Smooth muscle cell (in vitro differentiated cells): ENCODE measurements at regions not wholly inside any gene's neighbourhood (a gene's known extent, or its start where the extent isn't known, plus 50 kb on each side); places are given as distances from the start of the nearest gene placed in this dataset.

Source experiments
- DNase-seq: peaks from one replicate; lab custom pipeline; 2025; ENCODE audit not compliant: unreplicated experiment; lab: John Stamatoyannopoulos, UW
- H2AFZ ChIP-seq: fragments of 200-600 bp; sonication (generic); 2 replicates; pipeline ENCODE4 v1.6.0; 2016; ENCODE audit warnings: antibody characterized with exemption, low read depth, mild to moderate bottlenecking
- H3F3A ChIP-seq: fragments of 200-600 bp; sonication (generic); 2 replicates; pipeline ENCODE4 v1.6.0; 2017; ENCODE audit warnings: antibody characterized with exemption, low read depth
- H3K27ac ChIP-seq: fragments of 200-600 bp; sonication (generic); 2 replicates; pipeline ENCODE4 v1.5.1; 2016; ENCODE audit warnings: low read depth, mild to moderate bottlenecking
- H3K27me3 ChIP-seq: fragments of 200-600 bp; sonication (generic); 2 replicates; pipeline ENCODE4 v1.6.1; 2016; ENCODE audit warnings: low read depth, mild to moderate bottlenecking
- H3K36me3 ChIP-seq: fragments of 200-600 bp; sonication (generic); 2 replicates; pipeline ENCODE4 v1.5.1; 2016; ENCODE audit warnings: low read depth
- H3K4me1 ChIP-seq: fragments of 200-600 bp; sonication (generic); 2 replicates; pipeline ENCODE4 v1.5.1; 2016; ENCODE audit warnings: low read depth
- H3K4me2 ChIP-seq: fragments of 200-600 bp; sonication (generic); 2 replicates; pipeline ENCODE4 v1.6.0; 2016; ENCODE audit warnings: mild to moderate bottlenecking
- H3K4me3 ChIP-seq: fragments of 200-600 bp; sonication (generic); 2 replicates; pipeline ENCODE4 v1.5.1; 2016; ENCODE audit warnings: mild to moderate bottlenecking
- H3K79me2 ChIP-seq: fragments of 200-600 bp; sonication (generic); 2 replicates; pipeline ENCODE4 v1.6.0; 2016; ENCODE audit warnings: low read depth, mild to moderate bottlenecking
- H3K9ac ChIP-seq: fragments of 200-600 bp; sonication (generic); 2 replicates; pipeline ENCODE4 v1.6.0; 2016; ENCODE audit warnings: low read depth
- H3K9me3 ChIP-seq: fragments of 200-600 bp; sonication (generic); replicated peaks from 2 replicates; pipeline ENCODE4 v1.5.1; 2016; ENCODE audit warnings: low read depth
- H4K20me1 ChIP-seq: fragments of 200-600 bp; sonication (generic); 2 replicates; pipeline ENCODE4 v1.6.0; 2016; ENCODE audit warnings: low read depth
- CTCF ChIP-seq: fragments of 200-600 bp; sonication (generic); IDR thresholded peaks from 2 replicates; pipeline ENCODE4 v1.5.1; 2017; ENCODE audit warnings: borderline replicate concordance, mild to moderate bottlenecking, antibody characterized with exemption; ENCODE audit not compliant: insufficient read depth, poor library complexity, severe bottlenecking
- WGBS: methylation state at CpG from one replicate; pipeline ENCODE4 v1.1.7; 2016; ENCODE audit warnings: low lambda C conversion rate; 5-methylcytosine and 5-hydroxymethylcytosine counted together

DNA sequence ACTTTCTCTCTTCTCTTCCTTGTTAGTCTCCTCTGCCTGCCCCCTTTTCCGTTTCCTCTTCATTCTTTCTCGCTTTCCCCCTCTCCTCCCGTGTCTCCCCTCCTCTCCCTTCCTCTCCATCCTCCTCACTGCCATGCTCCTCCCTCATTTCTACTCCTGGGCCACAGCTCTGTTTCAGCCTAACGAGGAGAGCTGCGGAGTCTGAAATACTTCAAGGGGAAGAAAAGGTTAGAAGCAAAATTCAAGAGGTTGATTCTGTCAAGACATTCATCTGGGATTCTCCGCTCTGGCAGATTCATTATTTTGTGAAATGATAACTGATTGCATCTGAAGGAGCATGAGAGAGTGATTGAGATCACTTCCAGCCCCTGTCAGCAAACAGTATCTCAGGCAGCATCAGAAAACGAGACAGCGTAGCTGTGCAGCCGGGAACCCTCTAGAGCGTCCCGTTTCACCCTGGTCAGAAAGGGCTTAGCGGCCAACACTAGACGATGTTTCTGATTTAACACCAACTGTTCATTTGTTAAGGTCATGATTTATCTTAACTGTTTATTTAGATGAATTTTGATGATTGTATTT, 279.3 kb upstream of the B3GAT1 start:
- DNase-seq = no peak
- peaks cover 49% of the 10 kb centered on the region for H3K27me3 ChIP-seq
- H3K4me1 ChIP-seq = no peaks in the 10 kb centered on the region
- 80% methylated on average over 13 of the region's 13 CpGs for WGBS
- H2AFZ ChIP-seq = no peak overlapping the region
- H3K36me3 ChIP-seq = no peaks in the 10 kb centered on the region
- H3K9me3 ChIP-seq = no peaks in the 10 kb centered on the region
- H3K27ac ChIP-seq = no peak overlapping the region
- H3K79me2 ChIP-seq = no peaks in the 10 kb centered on the region
- no peak overlapping the region for H3K4me3 ChIP-seq
- TF ChIP-seq CTCF = no peak
- no peaks in the 10 kb centered on the region for H3F3A ChIP-seq
- H3K9ac ChIP-seq = no peak overlapping the region
- H4K20me1 ChIP-seq = no peaks in the 10 kb centered on the region
- H3K4me2 ChIP-seq = no peak overlapping the region

DNA sequence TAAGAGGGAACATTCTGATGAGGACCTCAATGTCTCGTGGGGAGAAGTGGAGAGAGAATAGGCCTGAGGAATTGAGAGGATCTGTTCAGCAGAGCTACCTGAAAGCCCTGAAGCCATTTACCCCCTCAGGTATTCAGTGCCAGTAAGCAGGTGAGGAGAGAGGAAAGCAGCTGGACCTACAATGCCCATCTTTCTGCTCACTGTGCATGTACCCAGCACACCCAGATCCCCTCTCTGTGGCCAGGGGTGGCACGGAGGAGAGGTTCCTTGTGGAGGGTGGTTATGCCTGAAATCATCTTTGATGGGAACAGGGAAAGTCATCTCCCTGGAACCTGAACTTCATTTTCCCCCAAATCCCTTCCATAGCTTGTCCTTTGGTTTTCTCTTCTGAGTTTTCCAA, 277.8 kb upstream of the B3GAT1 start:
- no peak for DNase-seq
- Histone ChIP-seq H3K36me3 (no peaks in the 10 kb centered on the region), H3F3A (no peaks in the 10 kb centered on the region), H3K9me3 (no peaks in the 10 kb centered on the region), H3K27me3 (peaks cover 34% of the 10 kb centered on the region), H3K79me2 (no peaks in the 10 kb centered on the region), H4K20me1 (no peaks in the 10 kb centered on the region), H3K9ac (no peak overlapping the region), H3K4me3 (no peak overlapping the region), H3K27ac (no peak overlapping the region), H2AFZ (no peak overlapping the region), H3K4me2 (no peak overlapping the region), H3K4me1 (no peaks in the 10 kb centered on the region)
- WGBS = 81% methylated on average over 2 of the region's 2 CpGs
- TF ChIP-seq CTCF = no peak

DNA sequence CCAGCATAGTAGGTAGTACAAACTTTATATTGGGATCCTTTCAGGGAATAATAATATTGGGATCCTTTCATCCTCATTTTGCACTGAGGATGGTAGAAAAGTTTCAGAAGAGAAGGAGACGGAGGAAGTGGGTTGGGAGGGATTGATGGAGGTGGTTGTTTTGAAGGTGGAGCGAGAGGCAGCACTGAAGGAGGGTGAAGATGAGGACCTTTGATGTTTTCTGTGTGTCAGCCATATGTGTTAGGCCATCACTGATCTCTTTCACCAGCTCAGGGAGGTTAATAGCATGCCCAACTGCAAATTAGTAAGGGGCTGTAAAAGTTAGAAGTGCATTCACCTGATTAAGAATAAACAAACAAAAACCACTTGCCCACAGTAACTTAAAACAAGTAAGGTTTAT, 275.5 kb upstream of the B3GAT1 start:
- peaks cover 30% of the 10 kb centered on the region for H3K27me3 ChIP-seq
- no peaks in the 10 kb centered on the region for H3K9me3 ChIP-seq
- no peak overlapping the region for H3K4me2 ChIP-seq
- no peaks in the 10 kb centered on the region for H3K4me1 ChIP-seq
- H3K27ac ChIP-seq = no peak overlapping the region
- no peaks in the 10 kb centered on the region for H3F3A ChIP-seq
- TF ChIP-seq CTCF = no peak
- no peak for DNase-seq
- no peak overlapping the region for H3K4me3 ChIP-seq
- no peaks in the 10 kb centered on the region for H3K79me2 ChIP-seq
- no peaks in the 10 kb centered on the region for H3K36me3 ChIP-seq
- 87% methylated on average over 2 of the region's 2 CpGs for WGBS
- no peak overlapping the region for H2AFZ ChIP-seq
- H4K20me1 ChIP-seq = no peaks in the 10 kb centered on the region
- no peak overlapping the region for H3K9ac ChIP-seq

DNA sequence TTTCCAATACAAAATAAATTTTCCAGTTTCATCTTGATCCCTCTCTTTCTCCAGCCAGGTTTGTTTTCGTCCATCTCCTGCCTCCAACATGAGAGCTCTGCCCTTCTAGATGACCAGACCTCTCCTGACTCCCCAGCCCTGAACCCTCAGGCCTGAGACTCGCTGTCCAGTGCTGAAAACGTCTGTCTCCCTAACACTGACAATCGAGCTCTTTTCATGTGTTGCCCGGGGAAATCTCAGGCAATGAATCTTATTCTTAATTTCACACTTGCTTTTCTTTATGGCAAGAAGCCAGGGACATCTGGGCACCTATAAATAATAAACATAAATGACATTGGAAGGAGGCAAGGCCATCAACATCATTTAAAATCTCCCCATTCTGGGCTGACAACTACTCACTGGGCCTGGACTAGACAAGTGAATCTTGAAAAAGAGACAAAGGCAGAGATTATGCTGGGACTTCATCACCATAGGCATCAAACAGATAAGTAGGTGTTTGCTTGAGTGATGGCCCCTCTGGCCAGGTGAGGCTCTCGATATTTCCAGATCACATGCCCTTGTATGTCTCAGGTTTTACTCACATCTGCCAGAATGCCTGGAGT, 274.5 kb upstream of the B3GAT1 start:
- Histone ChIP-seq H3K79me2 (no peaks in the 10 kb centered on the region), H3F3A (no peaks in the 10 kb centered on the region), H3K4me3 (no peak overlapping the region), H3K27ac (no peak overlapping the region), H3K36me3 (no peaks in the 10 kb centered on the region), H3K4me2 (no peak overlapping the region), H3K9me3 (no peaks in the 10 kb centered on the region), H4K20me1 (no peaks in the 10 kb centered on the region), H3K9ac (no peak overlapping the region), H2AFZ (no peak overlapping the region), H3K4me1 (no peaks in the 10 kb centered on the region), H3K27me3 (peaks cover 34% of the 10 kb centered on the region)
- WGBS = 56% methylated on average over 6 of the region's 6 CpGs
- DNase-seq = no peak
- TF ChIP-seq CTCF = no peak
